GM12878 (cell line): ENCODE measurements at regions not wholly inside any gene's neighbourhood (a gene's known extent, or its start where the extent isn't known, plus 50 kb on each side); places are given as distances from the start of the nearest gene placed in this dataset.

Experiments used
- ETV6 ChIP-seq, 2 experiments: fragments of 450-650 bp in 1 of 2; IDR thresholded peaks in 1 of 2; conservative IDR thresholded peaks in 1 of 2; 2 replicates each; pipeline ENCODE4 v1.6.1; 2014; ENCODE audit warnings: antibody characterized with exemption in 1 of 2, borderline replicate concordance in 1 of 2, low read depth in 1 of 2, mild to moderate bottlenecking in 1 of 2, moderate library complexity in 1 of 2
- FOXM1 ChIP-seq: IDR thresholded peaks from 2 replicates; pipeline ENCODE4 v1.6.1; 2012; ENCODE audit warnings: low read depth, mild to moderate bottlenecking, inconsistent platforms, low read length, moderate library complexity
- MTA3 ChIP-seq: IDR thresholded peaks from 2 replicates; pipeline ENCODE4 v1.6.1; 2012; ENCODE audit warnings: low read length, inconsistent platforms, borderline replicate concordance
- RB1 ChIP-seq: fragments of 450-650 bp; formaldehyde crosslinking; IDR thresholded peaks from 2 replicates; pipeline ENCODE4 v1.6.1; 2017; ENCODE audit warnings: mild to moderate bottlenecking, borderline replicate concordance
- TCF12 ChIP-seq: IDR thresholded peaks from 2 replicates; pipeline ENCODE4 v1.6.1; 2011; ENCODE audit warnings: low read depth, mild to moderate bottlenecking, low read length
- ZBTB40 ChIP-seq: fragments of 450-650 bp; IDR thresholded peaks from 2 replicates; pipeline ENCODE4 v1.6.1; 2016; ENCODE audit warnings: mild to moderate bottlenecking, moderate library complexity, borderline replicate concordance
- ZNF687 ChIP-seq: fragments of 450-650 bp; IDR thresholded peaks from 2 replicates; pipeline ENCODE4 v1.6.1; 2017; ENCODE audit warnings: mild to moderate bottlenecking, moderate library complexity

GRCh38 chr5:86763929-86764328, 146.2 kb downstream of the COX7C start (continued):
- TF ChIP-seq ETV6 (conservative IDR thresholded peaks at IDR 0.05 in 1 of 2, IDR thresholded peaks at IDR 0.05 in 1 of 2; ENCODE audit: borderline replicate concordance in 1 of 2, low read depth in 1 of 2) (no peak), FOXM1 (no peak), RB1 (no peak), ZBTB40 (no peak), ZNF687 (no peak), TCF12 (no peak), MTA3 (no peak)
